Right ventricle myocardium inferior (tissue), 1 donor: ENCODE measurements at regions not wholly inside any gene's neighbourhood (a gene's known extent, or its start where the extent isn't known, plus 50 kb on each side); places are given as distances from the start of the nearest gene placed in this dataset.

ENCODE experiments used
- ATAC-seq: fragments of 200-7000 bp; cut with Tn5 transposase; one replicate; pipeline ENCODE4 v1.9.1; 2020; ENCODE audit warnings: mild to moderate bottlenecking, moderate library complexity
- DNase-seq: peaks from one replicate; pipeline ENCODE4 v3.0.0; 2021; ENCODE audit errors: missing footprints
- intact Hi-C: fragments of 100-400 bp; cut with DNase I; formaldehyde crosslinking; loops from one replicate; pipeline ENCODE4 v1.11.0; 2022
- donor health status: DM: no; HTN: yes; CAD: no; lungs with severe emphysema.

- ATAC-seq: no peak
- DNase-seq: no peak
- intact Hi-C loops: no loop called here
Measured at GRCh38 chr9:11356067-11356466, 743.3 kb upstream of the PTPRD start.

DNA sequence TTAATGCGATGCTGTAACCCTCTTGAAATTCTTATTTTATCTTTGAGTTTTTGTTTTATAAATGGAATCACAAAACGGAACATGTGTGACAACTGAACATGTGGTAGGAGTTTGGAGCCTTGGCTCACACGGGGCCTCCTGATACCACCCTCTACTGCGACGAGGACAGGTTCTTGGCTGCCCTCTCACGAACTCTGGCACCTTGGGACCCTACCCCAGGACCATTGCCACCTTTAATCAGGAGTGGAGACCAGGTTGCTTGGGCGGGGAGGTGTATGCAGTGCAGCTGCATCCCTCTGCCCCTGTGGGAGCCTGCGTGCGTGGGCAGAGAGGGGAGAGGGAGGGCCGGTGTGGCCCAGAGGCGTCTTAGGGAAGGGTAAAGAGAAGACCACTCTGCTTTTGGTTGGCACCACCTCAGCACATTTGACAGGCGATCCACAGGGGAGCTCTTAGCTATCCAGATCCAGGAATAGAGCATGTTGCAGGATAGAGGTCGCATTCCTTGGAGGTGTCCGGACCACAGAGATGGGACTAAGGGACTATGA lies 753.9 kb upstream of the PTPRD start:
- intact Hi-C loops: no loop called here
- no peak for ATAC-seq
- DNase-seq: no peak

- intact Hi-C loops: no loop called here
- DNase-seq (no peak), ATAC-seq (no peak)
Measured at GRCh38 chr9:11374926-11375325, 762.1 kb upstream of the PTPRD start.

DNA sequence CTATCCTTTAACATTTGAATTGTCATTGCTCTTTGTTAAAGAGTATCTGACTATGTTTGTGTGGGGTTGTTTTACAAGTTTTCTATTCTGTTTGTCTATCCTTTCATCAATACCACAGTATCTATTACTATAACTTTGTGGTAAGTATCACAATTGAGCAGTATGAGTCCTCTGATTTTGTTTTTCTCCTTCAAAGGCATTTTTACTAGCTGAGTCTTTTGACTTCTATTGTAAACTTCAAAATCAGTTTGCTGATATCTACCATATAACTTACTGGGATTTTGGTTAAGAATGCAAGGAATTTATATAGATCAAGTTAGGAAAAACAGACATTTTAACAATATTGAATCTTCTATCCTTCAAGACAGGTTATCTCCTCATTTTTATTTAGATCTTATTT lies 789.8 kb upstream of the PTPRD start:
- DNase-seq: no peak
- no peak for ATAC-seq
- intact Hi-C loops: no loop called here

DNA sequence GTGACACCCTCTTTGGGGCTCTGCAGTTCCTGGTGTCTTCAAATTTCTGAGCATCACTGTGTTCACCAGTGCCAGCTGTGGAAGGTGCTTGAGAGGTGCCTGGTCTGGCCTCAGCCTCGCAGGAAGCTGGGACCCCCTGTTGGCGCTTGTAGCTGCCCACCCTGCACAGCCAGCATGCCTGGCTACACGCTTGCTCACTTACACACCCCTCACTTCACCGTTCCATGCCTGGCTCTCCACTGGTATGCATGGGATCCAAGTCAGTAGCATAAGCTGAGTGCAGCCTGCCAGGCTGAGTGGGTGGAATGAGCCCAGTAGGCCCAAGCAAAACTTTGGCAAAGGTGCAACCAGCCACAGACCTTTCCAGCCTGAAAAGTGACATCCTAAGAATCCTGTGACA lies 801.4 kb upstream of the PTPRD start:
- DNase-seq (no peak), ATAC-seq (no peak)
- intact Hi-C loops: no loop called here

DNA sequence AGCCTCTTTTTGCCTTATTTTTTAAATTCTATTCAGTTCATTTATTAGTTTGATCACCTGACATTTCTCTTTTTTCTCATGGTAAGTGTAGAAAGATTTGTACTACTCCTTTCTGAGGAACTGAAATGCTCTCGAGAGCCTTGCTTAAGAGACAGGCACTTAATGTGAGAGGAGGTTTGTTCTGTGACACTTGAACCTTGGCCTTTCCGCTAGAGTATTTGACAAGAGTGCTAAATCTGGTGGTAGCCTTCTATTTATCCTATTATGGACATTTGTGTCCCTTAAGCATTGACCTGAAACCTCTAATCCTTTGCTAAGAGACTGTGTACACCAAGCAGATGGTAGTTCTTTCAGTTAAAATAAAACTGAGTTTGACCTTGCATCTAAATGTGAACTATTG lies 805.0 kb upstream of the PTPRD start:
- DNase-seq (no peak), ATAC-seq (no peak)
- intact Hi-C loops: no loop called here

DNA sequence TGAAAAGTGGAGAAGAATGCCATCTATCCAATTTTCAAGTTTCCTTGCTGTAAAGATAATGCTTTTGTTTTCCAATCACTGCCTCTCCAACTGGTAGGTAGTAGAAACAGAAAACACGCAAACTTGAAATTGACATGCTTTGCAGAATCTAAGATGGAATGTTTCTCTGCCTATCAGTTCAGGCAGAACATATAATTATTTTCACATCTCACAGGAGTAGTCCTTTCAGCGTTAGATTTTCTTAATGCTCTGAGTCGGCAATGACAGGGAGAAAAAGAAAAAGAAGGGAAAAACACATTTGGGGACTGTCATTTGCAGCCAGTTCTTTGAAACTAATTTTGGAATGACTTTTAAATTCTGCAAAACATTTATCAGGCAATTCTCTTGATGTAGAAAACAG lies 818.7 kb upstream of the PTPRD start:
- intact Hi-C loops: no loop called here
- DNase-seq (no peak), ATAC-seq (no peak)

DNA sequence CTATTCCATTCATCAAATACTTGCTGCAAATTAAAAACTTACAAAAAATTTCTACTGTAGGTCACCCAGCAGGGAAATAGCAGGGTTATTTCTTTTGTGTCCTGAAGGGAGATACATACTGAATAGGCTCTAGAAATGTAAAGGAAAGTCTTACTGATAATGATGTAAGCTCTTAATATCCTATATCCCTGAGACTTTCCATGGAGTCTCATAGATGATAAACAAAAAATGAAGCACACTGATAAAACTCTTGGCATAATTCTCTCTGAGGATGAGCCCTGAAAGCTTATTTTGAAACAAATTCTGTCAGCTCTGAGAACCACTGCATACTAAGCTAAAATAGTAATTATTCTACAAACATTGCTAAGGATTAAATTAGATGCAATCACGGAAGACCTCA lies 819.6 kb upstream of the PTPRD start:
- DNase-seq (no peak), ATAC-seq (no peak)
- intact Hi-C loops: no loop called here

- no peak for DNase-seq
- no peak for ATAC-seq
- intact Hi-C loops: no loop called here
Measured at GRCh38 chr9:11443631-11444030, 830.8 kb upstream of the PTPRD start.

DNA sequence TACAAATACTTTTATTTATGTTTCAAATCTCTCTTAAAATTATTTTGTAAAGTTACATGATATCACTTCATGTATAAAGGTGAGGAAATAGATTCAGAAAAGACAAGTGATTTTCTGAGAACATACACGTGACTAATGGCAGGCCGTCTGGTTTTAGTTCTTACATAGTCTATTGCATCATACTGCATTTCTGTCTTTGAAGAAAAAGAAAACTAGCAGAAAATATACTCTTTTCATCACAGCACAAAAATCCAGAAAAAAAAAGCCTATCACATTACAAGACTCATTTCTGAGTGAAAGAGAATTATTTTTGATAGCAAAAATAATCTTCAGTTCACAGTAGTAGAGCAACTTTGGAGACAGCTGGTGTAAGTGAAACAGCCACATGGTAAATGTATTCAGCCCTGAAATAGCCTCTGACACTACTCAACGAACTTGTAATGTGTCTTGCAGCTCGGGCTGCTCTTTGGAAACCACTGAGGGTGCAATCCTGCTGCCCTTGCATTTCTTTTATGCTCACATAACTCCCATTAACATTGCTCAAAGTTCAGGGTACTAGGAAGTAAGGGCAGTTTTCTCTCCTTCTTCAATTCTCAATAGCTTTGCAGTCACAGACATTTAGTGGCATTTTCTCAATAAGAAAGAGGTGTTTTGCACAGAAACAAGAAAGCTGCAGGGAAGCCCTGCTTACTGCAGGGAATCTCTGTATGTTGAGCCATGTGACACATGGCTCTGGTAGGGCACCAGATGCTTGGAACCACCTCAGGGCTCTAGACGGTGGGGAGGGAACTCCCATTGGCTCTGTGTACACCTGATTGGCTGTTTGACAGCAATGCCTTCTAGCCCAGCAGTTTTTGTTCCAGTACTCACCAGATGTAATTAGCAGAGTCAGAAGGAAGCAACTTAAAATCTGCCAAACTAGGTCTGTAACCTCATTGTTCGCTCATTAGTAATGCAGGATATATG lies 845.3 kb upstream of the PTPRD start:
- DNase-seq: no peak
- ATAC-seq: no peak
- intact Hi-C loops: no loop called here

GRCh38 chr9:11469745-11470144 lies 856.9 kb upstream of the PTPRD start:
- intact Hi-C loops: no loop called here
- ATAC-seq: no peak

DNA sequence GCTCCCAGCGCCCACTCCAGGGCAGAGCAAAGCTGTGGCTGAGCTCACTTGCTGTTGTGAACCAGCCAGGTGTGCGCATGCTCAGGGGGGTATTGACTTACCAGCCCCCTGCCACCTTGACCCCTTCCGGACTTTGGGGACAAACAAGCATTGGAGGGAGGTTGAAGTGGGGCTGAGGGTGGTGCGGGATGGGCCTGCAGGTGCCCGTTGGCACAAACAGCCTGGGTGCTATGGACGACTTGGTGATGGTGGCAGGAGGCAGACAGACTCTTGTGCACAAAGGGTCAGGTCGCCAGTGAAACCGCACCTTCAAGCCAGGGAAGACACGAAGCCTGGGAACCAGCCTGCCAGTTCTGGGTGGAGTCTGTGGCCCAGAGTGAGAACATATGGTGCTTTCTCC lies 858.5 kb upstream of the PTPRD start:
- DNase-seq (no peak), ATAC-seq (no peak)
- intact Hi-C loops: no loop called here

More at GRCh38 chr9:11469745-11470144, 856.9 kb upstream of the PTPRD start:
- no peak for DNase-seq

GRCh38 chr9:11500780-11501179 lies 888.0 kb upstream of the PTPRD start:
- ATAC-seq (no peak), DNase-seq (no peak)
- intact Hi-C loops: no loop called here

- intact Hi-C loops: no loop called here
- ATAC-seq (no peak), DNase-seq (no peak)
Measured at GRCh38 chr9:11506980-11507379, 894.2 kb upstream of the PTPRD start.

- DNase-seq (no peak), ATAC-seq (no peak)
- intact Hi-C loops: no loop called here
Measured at GRCh38 chr9:11537566-11537965, 924.8 kb upstream of the PTPRD start.

DNA sequence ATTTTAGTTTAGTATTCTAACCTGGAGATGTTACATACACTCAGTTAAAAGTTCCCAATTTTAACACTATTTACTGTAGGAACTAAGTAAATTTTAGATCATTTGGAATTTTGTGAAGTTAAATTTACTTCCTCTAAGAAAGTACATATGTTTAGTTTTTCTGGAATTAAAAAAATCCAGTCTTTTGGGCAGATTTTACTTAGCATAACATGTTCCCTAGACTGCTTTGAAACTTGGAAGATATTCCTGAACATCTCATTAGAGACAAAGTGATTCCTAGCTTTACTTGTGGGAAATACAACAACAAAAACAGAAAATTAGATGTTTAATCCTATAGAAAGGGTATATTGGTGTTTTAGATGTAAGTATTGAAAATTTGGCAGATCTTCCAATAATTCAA lies 930.0 kb upstream of the PTPRD start:
- DNase-seq (no peak), ATAC-seq (no peak)
- intact Hi-C loops: no loop called here

DNA sequence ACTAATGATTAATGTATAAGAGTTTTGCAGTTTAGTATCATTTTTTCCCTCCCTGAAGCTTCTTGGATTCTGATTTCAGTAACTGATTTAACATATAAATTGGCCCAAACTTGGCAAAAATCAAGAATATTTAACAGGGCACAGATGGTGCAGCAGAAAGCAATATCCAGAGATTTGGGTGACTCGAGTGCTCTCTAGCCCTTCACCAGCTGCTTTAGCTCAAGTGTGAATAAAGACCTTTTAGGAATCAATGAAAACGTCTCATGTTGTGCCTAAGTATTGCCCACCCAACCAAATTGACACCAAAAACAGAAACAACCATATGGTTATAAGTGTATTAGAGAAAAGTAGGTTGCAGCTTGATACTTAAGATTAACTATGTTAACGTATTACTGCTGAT lies 933.4 kb upstream of the PTPRD start:
- DNase-seq: no peak
- ATAC-seq: no peak
- intact Hi-C loops: no loop called here

GRCh38 chr9:11549311-11549794 lies 936.6 kb upstream of the PTPRD start:
- intact Hi-C loops: no loop called here
- DNase-seq (no peak), ATAC-seq (no peak)

GRCh38 chr9:11551106-11551505 lies 938.3 kb upstream of the PTPRD start:
- ATAC-seq (no peak), DNase-seq (no peak)
- intact Hi-C loops: no loop called here

DNA sequence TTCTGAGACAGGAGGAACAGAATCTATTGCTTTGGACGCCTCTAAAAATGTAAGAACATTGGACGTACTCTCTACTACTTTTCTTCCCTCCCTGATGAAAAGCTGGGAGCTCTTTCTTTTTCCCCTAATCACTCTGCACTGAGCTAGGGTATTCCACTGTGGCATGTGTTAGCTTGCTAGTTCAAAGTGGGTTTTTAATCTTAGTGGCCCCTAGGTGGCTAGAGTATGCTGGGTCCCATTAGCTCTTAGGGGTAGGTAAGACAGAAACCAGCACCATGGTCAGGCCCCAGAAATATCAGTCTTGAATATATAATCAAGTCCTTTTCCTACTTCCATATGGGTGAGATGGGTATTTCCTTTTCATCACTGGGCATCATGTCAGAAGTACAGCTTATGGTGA lies 945.2 kb upstream of the PTPRD start:
- DNase-seq (no peak), ATAC-seq (no peak)
- intact Hi-C loops: no loop called here
